Gastrocnemius medialis (tissue), 4 donors: ENCODE measurements at regions not wholly inside any gene's neighbourhood (a gene's known extent, or its start where the extent isn't known, plus 50 kb on each side); places are given as distances from the start of the nearest gene placed in this dataset.
"Not testable (repeated sequence)": the region's sequence is repeated elsewhere in the genome, so short reads cannot be mapped to it uniquely, and the experiment has no call there.

Source experiments
- ATAC-seq, 2 donors: fragments of 150-250 bp; one replicate each; pipeline ENCODE4 v1.9.1; 2016
- DNase-seq, 2 donors: peaks; one replicate each; pipeline ENCODE4 v3.0.0-alpha.2; 2019
- H3K27ac ChIP-seq, 4 donors: fragments of 200-600 bp; sonication (generic); 1 replicate in 1 of 4; 2 replicates in 3 of 4; pipeline ENCODE4 v1.5.1; 2016 to 2018; ENCODE audit warnings: mild to moderate bottlenecking in 2 of 4, moderate library complexity in 1 of 4
- H3K27me3 ChIP-seq, 3 donors: fragments of 200-600 bp; sonication (generic) in 2 of 3; 1 replicate in 1 of 3; 2 replicates in 2 of 3; pipeline versions ENCODE4 v1.5.1 to v1.6.0; 2016 to 2019; ENCODE audit warnings: mild to moderate bottlenecking in 1 of 3, moderate library complexity in 1 of 3
- H3K36me3 ChIP-seq, 2 donors: fragments of 200-600 bp; sonication (generic) in 1 of 2; one replicate each; pipeline ENCODE4 v1.5.1; 2017 to 2018
- H3K4me1 ChIP-seq, 2 donors: fragments of 200-600 bp; sonication (generic) in 1 of 2; one replicate each; pipeline ENCODE4 v1.5.1; 2016 to 2017; ENCODE audit warnings: mild to moderate bottlenecking in 2 of 2
- H3K4me3 ChIP-seq, 4 donors: fragments of 200-600 bp; sonication (generic) in 3 of 4; 1 replicate in 1 of 4; 2 replicates in 3 of 4; pipeline ENCODE4 v1.5.1; 2016 to 2019; ENCODE audit warnings: mild to moderate bottlenecking in 2 of 4
- H3K9me3 ChIP-seq, 3 donors: fragments of 200-600 bp; sonication (generic) in 2 of 3; 1 replicate in 1 of 3; 2 replicates in 2 of 3; pipeline ENCODE4 v1.5.1; 2016 to 2019
- POLR2A ChIP-seq, 2 donors: fragments of 450-650 bp; IDR thresholded peaks; one replicate each; pipeline ENCODE4 v1.6.1; 2017; ENCODE audit warnings: antibody characterized with exemption in 2 of 2, mild to moderate bottlenecking in 2 of 2, moderate library complexity in 2 of 2
- in situ Hi-C, 4 donors: fragments of 200-750 bp; cut with MboI; loops; one replicate each; pipeline versions ENCODE4 v1.15.0 to v1.8.0; 2017; ENCODE audit warnings: low sequenced_read_pairs in 4 of 4
- intact Hi-C: fragments of 100-400 bp; cut with DNase I; formaldehyde crosslinking; loops from one replicate; pipeline ENCODE4 v1.15.1; 2023; ENCODE audit warnings: low total_unique reads
- TF ChIP-seq, protein P1 (sequence below), 5 experiments: fragments of 450-650 bp in 3 of 5; fragments of 200-600 bp in 2 of 5; sonication (generic) in 2 of 5; IDR thresholded peaks in 4 of 5; conservative IDR thresholded peaks in 1 of 5; 1 replicate in 4 of 5; 2 replicates in 1 of 5; pipeline ENCODE4 v1.5.1; 2016 to 2019; ENCODE audit warnings: antibody characterized with exemption in 5 of 5, mild to moderate bottlenecking in 3 of 5, moderate library complexity in 3 of 5

DNA sequence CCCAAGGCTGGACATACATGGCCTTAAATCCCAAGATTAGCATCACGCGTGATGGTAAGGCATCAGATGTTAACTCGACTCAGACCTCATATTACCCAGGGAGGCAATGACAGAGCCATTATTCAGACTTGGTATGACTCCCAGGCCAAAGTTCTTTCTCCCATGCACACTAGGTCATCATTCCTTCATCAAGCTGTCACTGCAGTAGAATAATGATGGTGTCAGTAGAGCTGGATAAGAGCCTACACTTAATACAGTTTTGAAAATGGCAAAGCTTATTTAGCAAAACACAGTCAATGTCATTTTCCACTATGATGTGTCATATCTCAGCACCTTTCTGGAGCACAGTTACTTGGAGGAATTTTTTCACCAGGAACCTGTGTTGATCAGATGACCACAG, 663.3 kb downstream of the SUCLG1 start:
- Histone ChIP-seq H3K9me3 (no peaks in the 10 kb centered on the region), H3K4me1 (no peaks in the 10 kb centered on the region), H3K36me3 (no peaks in the 10 kb centered on the region), H3K27ac (no peak overlapping the region), H3K4me3 (no peak overlapping the region), H3K27me3 (no peaks in the 10 kb centered on the region)
- no peak for DNase-seq
- in situ Hi-C loops, result no loop called here
- no peak for TF ChIP-seq POLR2A (IDR thresholded peaks at IDR 0.05)
- TF ChIP-seq, protein P1, sequence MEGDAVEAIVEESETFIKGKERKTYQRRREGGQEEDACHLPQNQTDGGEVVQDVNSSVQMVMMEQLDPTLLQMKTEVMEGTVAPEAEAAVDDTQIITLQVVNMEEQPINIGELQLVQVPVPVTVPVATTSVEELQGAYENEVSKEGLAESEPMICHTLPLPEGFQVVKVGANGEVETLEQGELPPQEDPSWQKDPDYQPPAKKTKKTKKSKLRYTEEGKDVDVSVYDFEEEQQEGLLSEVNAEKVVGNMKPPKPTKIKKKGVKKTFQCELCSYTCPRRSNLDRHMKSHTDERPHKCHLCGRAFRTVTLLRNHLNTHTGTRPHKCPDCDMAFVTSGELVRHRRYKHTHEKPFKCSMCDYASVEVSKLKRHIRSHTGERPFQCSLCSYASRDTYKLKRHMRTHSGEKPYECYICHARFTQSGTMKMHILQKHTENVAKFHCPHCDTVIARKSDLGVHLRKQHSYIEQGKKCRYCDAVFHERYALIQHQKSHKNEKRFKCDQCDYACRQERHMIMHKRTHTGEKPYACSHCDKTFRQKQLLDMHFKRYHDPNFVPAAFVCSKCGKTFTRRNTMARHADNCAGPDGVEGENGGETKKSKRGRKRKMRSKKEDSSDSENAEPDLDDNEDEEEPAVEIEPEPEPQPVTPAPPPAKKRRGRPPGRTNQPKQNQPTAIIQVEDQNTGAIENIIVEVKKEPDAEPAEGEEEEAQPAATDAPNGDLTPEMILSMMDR (IDR thresholded peaks at IDR 0.05 in 4 of 5, conservative IDR thresholded peaks at IDR 0.05 in 1 of 5), result no peak
- no peak for ATAC-seq
- intact Hi-C loops, result no loop called here

DNA sequence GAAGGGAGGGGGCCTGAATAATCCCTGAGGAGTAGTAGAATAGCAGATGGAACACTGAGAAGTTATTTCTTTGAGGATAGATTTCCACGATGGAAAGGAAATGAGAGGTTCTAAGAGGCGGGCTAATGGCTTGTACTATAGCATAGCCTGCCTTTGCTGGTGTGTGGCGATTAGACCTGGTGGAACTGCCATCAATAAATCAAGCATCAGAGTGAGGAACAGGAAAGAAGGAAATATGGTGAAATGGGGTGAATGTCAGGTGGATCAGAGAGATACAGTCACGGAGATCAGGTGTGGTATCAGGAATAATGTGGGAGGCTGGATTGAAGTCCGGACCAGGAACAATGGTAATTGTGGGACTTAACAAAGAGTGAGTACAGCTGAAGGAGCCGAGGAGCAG, 668.6 kb downstream of the SUCLG1 start:
- H3K27me3 ChIP-seq, H3K27ac ChIP-seq, ATAC-seq, H3K9me3 ChIP-seq, H3K36me3 ChIP-seq, H3K4me1 ChIP-seq, H3K4me3 ChIP-seq, DNase-seq, intact Hi-C loops, in situ Hi-C loops: not testable (repeated sequence)

DNA sequence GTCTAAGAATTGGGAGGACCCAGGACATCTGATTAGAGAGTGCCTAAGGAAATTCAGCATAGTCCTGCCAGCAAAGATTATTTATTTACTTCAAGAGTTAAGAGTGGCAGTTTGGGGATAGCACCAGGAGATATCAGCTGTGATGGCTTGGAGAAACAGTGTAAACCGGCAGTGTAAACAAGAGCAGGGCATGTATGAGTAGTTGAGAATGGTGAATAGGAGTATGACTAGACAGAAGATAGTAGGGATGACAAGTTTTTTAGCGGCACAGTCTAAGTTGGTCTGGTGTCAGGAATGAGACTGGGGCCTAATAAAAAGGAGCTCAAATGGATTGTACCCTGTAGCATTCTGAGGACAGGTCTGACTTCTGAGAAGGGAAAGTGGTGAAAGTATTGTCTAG, 669.4 kb downstream of the SUCLG1 start:
- H3K4me3 ChIP-seq, in situ Hi-C loops, DNase-seq, H3K9me3 ChIP-seq, H3K4me1 ChIP-seq, intact Hi-C loops, H3K27me3 ChIP-seq, H3K27ac ChIP-seq, ATAC-seq, H3K36me3 ChIP-seq: not testable (repeated sequence)

DNA sequence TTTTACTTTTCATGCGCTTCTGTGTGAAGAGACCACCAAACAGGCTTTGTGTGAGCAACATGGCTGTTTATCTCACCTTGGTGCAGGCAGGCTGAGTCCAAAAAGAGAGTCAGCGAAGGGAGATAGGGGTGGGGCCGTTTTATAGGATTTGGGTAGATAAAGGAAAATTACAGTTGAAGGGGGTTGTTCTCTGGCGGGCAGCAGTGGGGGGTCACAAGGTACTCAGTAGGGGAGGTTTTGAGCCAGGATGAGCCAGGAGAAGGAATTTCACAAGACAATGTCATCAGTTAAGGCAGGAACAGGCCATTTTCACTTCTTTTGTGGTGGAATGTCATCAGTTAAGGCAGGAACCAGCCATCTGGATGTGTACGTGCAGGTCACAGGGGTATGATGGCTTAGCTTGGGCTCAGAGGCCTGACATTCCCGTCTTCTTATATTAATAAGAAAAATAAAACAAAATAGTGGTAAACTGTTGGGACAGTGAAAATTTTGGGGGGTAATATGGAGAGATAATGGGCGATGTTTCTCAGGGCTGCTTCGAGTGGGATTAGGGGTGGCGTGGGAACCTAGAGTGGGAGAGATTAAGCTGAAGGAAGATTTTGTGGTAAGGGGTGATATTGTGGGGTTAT, 670.0 kb downstream of the SUCLG1 start:
- DNase-seq, H3K36me3 ChIP-seq, ATAC-seq, H3K4me1 ChIP-seq, H3K27ac ChIP-seq, in situ Hi-C loops, intact Hi-C loops, H3K27me3 ChIP-seq, H3K9me3 ChIP-seq, H3K4me3 ChIP-seq: not testable (repeated sequence)

DNA sequence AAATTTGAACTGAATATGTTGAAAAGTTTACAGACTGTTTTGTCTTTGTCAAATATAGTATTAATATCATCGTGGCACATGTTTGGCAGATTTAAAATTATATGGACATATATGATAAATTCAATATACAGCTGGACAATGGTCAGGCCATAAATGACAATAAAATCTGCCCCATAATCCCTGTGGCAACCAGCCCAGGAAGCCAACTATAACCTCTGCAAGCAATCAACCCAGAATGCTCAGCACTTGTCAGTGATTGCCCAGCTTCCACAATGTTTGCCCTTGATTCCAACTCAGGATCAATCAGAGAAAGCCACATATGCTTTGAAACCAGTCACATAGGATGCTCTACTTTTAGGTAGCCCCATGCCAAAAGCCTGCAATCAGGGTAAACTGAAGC, 671.9 kb downstream of the SUCLG1 start:
- intact Hi-C loops, result no loop called here
- H3K27ac ChIP-seq, result no peak overlapping the region
- no peaks in the 10 kb centered on the region for H3K36me3 ChIP-seq
- H3K9me3 ChIP-seq, result no peaks in the 10 kb centered on the region
- H3K27me3 ChIP-seq, result no peaks in the 10 kb centered on the region
- TF ChIP-seq, protein P1 (IDR thresholded peaks at IDR 0.05 in 4 of 5, conservative IDR thresholded peaks at IDR 0.05 in 1 of 5), result no peak
- TF ChIP-seq POLR2A (IDR thresholded peaks at IDR 0.05), result no peak
- in situ Hi-C loops, result no loop called here
- H3K4me3 ChIP-seq, result no peak overlapping the region
- H3K4me1 ChIP-seq, result no peaks in the 10 kb centered on the region
- no peak for ATAC-seq
- no peak for DNase-seq

DNA sequence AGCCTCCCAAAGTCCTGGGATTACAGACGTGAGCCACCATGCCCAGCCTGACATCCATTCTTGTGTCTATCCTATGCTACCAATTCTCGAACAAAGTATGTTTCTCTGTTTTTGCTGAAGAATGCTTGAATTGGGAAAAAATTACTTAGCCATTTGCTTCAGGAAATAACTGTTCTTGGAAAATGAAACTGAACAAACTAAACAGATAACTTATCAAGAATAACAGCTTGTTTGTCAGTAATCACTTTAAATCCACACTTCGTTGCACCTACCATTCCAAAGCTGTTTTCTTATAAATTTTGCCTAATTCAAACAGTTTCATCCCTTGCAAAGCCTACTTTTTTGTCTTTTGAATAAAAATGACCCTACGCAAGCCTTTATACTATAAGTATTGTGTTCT, 672.9 kb downstream of the SUCLG1 start:
- Histone ChIP-seq H3K27ac (no peak overlapping the region), H3K36me3 (no peaks in the 10 kb centered on the region), H3K4me3 (no peak overlapping the region), H3K9me3 (no peaks in the 10 kb centered on the region), H3K4me1 (no peaks in the 10 kb centered on the region), H3K27me3 (no peaks in the 10 kb centered on the region)
- intact Hi-C loops, result no loop called here
- TF ChIP-seq, protein P1 (IDR thresholded peaks at IDR 0.05 in 4 of 5, conservative IDR thresholded peaks at IDR 0.05 in 1 of 5), result no peak
- TF ChIP-seq POLR2A (IDR thresholded peaks at IDR 0.05), result no peak
- ATAC-seq (no peak), DNase-seq (no peak)
- in situ Hi-C loops, result no loop called here
